ENCODE measurements at regions not wholly inside any gene's neighbourhood (a gene's known extent, or its start where the extent isn't known, plus 50 kb on each side); places are given as distances from the start of the nearest gene placed in this dataset.
A peak's percentile ranks its signal among the peaks of the same experiment; 100 is the strongest.
"Not testable (repeated sequence)": the region's sequence is repeated elsewhere in the genome, so short reads cannot be mapped to it uniquely, and the experiment has no call there.

DNA sequence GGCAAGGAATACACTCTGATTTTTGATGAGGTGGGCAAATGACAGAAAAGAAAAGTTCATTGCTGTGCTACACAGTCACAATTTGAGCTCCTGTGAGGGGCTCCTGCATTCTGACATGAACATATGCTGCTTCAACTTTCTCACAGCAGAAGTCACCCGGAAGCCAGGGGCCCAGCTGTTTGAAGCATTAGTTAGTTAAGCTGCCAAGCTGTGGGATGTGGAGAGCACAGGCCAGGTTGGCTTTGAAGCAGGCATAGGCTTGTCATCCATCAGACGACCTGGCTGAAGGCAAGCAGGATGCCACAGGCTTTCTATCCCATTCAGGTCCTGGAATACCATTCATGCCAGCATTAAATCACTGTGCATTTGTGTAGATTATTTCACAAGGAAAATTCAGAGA is 63.1 kb downstream of the MTNR1B start:
- DNase-seq = no peak

DNA sequence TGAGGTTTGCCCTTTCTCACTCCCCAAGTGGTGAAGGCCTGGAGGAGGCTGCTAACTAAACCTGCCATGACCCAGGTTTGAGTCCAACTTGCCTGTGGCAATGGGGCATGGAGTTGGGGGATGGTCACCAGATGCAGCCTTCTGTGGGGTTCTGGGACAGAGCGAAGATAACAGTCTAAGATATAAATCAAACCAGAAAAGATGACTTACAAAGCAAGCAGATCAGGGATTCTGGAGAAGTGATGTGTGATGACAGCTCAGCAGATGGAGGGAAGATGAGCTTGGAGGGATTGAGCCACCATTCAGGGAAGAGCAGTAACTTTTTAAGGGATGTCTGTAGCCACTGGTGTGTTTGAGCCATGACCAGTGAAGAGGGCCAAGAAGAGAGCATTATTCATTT is 63.6 kb downstream of the MTNR1B start:
- DNase-seq = no peak

DNA sequence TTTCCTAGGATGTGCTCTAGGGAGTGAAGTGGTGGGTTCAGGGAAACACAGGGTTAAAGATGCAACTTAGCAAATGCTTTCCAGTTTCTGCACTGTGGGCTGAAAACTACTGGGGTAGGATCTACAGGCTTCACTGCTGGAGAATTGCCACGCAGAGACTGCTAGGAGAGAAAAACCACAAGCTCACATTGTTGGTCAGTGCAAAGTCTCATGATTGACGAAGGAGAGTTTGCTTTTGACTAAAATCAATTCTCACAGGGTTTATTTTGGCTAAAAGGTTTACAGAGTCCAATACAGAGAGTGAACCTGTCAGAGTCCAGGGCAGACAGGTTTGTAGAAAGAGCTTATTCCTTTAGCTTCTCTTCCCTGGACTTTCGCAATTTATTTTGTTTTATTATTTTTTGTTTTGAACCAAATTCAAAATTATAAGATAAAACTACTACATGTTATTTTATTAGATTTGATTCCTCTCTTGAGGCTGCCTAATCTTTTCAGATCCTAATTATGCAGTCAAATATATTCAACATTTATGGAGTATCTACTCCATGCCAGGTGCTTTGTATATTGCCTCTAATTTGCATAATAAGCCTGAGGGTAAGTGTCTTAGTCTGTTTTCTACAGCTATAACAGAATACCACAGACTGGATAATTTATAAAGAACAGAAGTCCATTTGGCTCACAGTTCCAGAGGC is 64.7 kb downstream of the MTNR1B start:
- DNase-seq = no peak

DNA sequence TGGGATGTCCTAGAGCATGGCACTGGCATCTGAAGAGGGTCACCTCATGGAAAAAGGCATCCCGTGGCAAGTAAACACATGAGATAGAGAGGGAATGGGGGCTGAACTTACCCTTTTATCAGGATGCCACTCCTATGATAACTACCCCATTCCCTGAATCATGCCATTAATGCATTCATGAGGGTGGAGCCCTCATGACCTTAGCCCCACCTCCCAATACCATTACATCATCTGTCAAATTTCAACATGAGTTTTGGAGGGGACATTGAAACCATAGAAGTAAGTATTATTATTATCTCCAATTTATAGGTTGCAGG is 65.2 kb downstream of the MTNR1B start:
- no peak for DNase-seq

DNA sequence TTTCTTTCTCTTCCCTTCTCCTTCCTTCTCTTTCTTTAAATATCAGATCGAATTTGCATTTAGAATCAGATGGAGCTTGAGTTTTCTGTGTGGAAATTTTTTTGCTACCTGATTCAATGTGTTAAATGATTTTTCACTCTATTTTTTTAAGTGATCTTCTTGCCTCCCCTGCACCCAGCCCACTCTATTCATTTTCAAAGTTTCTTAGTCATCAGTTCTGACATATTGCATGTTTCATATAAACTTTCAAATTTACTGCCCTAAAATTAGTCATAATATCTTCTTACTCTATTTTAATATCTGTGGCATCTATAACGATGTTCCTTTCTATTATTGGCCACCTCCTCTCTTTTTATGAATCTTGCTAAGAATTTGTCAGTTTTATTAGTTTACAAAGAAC is 69.1 kb downstream of the MTNR1B start:
- DNase-seq = no peak

DNA sequence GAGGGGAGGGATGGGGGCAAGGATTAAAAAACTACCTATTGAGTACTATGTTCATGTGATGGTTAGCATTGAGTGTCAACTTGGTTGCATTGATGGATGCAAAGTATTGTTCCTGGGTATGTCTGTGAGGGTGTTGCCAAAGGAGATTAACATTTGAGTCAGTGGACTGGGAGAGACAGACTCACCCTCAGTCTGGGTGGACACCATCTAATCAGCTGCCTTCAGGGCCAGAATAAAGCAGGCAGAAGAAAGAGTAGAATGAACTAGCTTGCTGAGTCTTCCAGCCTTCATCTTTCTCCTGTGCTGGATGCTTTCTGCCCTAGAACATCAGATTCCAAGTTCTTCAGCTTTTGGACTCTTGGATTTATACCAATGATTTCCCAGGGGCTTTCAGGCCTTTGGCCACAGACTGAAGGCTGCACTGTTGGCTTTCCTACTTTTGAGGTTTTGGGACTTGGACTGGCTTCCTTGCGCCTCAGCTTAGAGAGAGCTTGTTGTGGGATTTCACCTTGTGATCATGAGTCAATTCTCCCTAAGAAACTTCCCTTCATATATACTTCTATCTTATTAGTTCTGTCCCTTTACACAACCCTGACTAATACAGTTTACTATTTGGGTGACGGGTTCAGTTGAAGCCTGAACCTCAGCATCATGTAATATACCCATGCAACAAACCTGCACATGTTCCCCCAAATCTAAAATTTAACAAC is 70.2 kb downstream of the MTNR1B start:
- no peak for DNase-seq

DNA sequence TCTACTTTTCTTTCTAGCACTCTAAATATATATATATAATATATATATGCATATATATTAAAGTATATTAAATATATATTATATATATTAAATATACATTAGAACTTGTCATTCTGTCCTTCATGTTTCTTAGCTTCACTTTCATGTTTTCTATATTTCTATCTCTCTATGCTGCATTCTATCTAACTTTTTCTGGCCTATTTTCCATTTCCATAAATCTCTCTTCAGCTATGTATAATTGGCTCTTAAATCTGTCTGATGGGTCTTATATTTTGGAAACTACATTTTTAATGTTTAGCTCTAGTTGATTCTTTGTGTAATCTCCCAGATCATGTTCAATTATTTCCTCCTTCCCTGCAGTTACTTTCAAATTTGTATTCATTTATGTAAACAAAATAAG is 72.2 kb downstream of the MTNR1B start:
- no peak for DNase-seq

DNA sequence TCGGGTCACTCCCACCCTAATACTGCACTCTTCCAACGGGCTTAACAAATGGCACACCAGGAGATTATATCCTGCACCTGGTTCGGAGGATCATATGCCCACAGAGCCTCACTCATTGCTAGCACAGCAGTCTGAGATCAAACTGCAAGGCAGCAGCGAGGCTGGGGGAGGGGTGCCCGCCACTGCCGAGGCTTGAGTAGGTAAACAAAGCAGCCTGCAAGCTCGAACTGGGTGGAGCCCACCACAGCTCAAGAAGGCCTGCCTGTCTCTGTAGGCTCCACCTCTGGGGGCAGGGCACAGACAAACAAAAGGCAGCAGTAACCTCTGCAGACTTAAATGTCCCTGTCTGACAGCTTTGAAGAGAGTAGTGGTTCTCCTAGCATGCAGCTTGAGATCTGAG is 73.7 kb downstream of the MTNR1B start:
- DNase-seq = not testable (repeated sequence)

DNA sequence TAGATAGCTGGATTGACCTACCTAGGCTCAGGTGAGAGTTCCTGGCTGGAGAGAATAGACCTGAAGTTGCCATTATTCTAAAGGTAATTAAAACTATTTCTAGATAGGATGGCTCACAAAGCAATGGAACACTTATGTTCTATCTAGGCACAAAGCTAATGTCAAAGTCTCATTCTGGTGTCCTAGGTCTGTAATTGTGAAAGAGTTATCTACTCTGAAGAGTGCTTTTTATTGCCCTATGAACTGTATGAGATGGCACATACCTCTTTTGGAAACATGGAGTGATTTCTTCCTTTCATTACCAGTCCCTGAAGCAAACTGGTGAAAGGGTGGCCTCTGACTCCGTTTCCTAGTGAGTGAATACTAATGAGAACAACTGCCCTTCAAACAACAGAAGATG is 80.3 kb downstream of the MTNR1B start:
- no peak for DNase-seq

DNA sequence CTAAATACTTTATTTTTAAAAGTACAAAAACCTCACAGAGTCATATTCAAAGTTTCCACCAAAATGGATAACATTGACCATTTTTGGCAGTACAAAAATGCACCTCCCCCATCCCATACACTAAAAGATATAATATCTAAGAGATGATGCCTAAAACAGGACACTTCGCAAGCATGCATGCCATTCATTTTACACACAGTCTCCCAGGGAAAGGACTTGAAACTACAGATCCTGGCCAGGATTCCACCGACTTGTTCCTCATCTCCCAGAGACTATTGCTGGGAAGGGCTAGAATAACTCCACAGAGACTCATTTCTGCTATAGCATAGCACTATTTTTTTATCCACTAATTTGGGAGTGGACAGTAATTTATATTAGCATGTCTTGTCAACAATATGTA is 81.7 kb downstream of the MTNR1B start:
- DNase-seq = no peak

DNA sequence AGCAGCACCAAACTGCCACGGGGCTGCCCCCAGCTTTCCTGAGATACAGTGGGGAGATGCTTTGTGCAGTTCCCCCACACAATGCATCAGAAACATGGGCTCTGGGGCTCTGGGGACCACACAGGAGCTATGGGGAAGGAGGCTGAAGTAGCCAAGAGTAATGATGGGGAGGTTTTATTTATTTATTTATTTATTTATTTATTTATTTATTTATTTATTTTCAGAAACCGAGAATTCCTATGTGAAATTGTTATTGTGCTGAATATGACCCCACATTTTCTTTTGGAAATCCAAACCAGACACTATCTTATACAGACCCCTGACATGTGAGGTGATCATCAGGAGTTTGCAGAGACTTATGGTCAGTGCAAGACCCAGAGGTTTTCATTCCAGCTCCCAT is 84.4 kb downstream of the MTNR1B start:
- no peak for DNase-seq

DNA sequence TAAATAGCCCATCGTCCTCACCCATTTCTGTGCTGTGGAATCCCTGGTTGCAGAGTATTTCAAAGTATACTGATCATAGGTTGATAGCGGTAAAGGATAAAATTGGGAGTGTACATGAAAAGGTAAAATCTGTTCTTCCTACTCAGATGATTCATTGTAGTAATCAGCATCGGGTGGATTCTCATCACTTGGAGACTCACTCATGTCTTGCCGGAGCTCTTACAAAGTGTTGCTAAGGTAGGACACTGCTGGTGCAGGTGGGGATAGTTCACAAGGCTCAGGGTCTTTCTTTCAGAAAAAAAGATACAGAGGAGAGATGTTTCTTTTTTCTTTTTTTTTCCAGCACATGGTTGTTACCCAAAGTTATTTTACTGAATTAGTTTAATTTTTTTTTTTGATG is 84.8 kb downstream of the MTNR1B start:
- no peak for DNase-seq

DNA sequence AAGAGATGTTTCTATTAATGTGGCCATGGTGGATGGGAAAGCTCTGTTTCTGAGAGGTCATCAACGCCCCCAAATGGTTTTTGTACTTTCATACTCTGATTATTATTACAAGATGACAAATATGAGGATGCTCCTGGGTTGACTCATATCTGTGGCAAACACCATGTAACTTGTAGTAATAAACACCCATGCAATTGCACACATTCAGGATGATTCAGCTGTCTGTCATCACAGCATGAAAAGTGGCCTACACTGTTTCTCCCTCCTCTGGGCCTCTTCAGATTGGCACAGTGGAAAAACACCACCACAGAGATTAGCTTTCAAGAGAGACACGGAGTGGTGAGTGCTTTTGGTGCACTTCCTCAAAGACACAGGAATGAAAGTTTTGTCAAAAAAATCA is 85.4 kb downstream of the MTNR1B start:
- no peak for DNase-seq

DNA sequence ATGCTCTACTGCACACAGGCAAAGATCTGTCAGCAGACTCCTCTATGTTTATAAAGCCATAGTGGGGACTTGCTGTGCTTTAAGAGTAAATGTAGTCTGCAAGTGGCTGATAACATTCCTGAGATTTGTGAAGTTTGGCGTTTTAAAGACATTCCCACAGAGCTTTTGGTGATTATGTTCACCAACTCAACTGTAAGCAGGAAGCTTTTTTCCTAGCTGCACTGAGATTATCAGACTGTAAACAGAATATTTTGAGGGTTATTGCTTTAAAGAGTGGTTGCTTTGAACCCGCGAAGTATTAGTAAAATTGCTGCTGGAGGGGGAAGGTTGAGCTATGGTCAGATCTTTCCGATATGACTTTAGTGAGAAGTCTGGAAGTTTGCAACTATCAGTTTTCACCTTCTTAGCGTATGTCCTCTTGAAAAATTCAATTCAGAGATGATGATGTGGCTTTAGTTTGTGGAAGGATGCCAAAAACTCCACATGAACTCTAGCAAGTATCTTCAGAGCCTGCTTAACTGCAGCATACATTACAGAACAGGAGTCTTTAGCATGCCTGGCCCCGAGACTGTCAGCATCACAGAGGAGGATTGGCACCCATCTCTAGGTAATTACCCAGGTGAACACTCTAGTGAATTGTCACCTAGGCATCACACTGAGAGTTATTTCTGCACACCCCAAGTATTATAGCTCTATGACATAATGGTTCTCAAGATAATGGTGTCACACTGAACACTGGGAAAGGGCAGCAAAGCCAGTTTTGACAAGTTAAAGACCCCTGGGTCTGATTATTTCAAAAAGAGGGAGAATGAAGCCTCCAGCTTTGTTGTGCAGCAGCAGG is 89.9 kb downstream of the MTNR1B start:
- DNase-seq = peak; percentile 33

DNA sequence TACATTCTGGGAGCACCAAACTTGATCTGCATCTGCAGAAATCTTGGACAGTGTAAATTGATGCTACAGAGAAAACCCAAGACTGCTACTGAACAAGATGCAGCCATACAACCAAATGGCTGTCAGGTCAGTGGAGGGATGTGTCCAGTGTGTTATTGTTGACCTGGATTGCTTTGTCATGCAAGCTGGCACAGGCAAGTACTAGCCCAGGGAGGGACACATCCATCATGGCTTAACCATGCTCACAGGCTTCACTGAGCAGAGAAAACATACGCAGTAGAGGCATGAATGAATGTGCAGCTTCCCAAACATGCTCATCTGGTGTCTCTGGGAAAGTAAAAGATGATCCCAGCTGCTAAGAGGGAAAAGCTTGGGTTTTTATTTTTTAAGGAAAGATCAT is 93.6 kb downstream of the MTNR1B start:
- DNase-seq = no peak

DNA sequence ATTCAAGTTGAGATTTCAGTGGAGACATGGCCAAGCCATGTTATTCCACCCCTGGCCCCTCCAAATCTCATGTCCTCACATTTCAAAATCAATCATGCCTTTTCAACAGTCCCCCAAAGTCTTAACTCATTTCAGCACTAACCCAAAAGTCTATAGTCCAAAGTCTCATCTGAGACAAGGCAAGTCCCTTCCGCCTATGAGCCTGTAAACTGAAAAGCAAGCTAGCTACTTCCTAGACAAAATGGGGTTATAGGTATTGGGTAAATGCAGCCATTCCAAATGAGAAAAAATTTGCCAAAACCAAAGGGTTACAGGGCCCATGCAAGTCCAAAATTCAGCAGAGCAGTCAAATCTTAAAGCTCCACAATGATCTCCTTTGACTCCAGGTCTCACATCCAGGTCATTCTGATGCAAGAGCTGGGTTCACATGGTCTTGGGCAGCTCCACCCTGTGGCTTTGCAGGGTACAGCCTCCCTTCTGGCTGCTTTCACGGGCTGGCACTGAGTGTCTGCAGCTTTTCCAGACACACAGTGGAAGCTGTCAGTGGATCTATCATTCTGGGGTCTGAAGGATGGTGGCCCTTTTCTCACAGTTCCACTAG is 95.7 kb downstream of the MTNR1B start:
- DNase-seq = not testable (repeated sequence)

DNA sequence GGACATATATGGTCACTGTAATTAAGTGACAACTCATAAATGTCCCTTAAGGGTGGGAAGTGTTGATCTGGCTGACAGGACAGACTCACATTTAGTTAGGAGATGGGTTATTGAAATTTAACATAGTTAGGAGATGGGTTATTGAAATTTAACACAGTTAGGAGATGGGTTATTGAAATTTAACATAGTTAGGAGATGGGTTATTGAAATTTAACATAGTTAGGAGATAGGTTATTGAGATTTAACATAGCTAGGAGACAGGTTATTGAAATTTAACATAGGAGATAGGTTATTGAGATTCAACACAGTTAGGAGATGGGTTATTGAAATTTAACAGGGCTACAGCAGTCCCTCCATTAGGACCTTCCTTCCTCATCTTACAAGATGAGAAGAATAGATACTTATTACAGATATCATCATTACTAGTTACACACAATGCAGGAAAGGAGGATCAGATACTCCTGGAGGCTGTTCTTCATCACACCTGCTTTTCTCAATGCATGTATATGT is 98.5 kb downstream of the MTNR1B start:
- no peak for DNase-seq

DNA sequence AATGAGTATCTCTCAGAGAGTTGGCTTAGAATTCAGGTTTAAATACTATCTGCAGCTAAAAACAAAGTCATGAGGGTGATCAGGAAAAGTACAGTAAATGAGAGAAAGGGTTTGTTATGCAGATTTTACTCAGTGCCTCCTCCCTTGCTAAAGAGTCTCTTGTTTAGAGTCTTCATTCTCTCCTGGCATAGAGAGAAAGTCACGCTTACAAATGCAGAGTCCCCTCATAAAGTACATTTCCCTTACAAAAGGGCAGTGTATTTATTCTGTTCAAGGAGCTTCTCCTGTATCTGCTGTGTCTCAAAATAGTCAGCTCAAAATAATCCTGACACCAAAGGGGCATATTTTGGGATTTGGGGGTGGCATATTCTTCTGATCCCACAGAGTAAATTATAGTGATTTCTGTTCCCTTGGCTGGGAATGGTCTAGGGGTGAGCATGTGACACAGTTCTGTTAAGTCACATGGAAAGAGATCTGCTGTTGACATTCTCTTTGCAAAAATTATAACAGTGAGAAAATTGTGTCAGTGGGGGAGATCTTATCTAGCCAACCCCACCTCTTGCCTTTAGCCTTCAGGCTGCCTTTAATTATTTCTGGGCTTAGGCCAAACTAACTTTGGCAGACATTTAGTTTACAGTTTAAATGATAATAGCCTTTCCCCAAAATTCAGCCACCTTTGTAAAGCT is 102.9 kb downstream of the MTNR1B start:
- peak; percentile 74 for DNase-seq

DNA sequence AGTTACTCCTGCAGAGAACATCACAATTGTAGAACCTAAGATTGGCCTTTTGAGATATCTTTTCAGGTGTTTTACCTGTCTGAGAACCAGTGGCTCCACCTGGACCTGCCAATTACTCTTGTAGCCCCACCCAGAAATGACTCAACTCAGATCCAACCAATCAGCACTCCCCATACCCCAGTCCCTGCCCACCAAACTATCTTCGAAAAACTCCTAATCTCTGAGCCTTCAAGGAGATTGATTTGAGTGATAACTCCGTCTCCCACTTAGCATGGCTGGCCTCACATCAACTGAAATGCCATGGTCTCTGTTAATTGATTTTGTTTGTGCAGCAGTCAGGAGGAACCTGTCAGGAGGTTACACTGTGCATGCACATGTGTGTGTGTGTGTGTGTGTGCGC is 103.6 kb downstream of the MTNR1B start:
- DNase-seq = no peak

DNA sequence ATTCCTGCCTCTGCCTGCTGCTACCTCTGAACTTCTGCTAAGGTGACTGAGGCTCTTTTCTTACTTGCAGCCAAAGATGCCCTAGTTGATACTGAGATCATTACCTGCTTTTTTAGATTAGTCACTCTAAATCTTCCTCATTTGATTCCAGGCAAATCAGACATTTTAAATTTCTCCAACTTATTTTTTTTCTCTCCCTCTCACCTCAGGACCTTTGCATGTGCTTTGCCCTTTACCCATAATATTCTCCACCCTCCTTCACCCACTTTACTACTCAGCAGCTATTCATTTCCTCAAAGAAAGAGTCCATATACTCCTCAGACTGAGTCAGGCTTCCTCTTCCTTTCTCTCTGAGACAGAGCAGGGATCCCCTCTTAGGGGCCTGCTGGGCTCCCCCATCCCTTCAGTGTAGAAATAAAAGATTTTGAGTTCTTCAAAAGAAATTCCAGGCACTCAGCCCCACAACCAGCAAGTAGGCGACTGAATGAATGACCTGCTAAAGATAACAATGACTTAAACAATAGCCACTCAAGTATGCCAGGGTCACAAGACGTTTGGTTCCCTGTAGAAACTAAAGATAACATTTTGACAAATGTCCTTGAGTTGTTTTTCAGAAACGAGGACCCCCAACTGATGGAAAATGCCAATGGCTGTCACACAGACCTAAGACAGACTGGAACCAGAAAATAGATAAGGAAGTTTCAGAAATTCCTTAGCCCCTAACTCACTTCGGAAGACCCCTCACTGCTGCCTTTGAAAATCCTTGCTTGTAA is 104.2 kb downstream of the MTNR1B start:
- no peak for DNase-seq

DNA sequence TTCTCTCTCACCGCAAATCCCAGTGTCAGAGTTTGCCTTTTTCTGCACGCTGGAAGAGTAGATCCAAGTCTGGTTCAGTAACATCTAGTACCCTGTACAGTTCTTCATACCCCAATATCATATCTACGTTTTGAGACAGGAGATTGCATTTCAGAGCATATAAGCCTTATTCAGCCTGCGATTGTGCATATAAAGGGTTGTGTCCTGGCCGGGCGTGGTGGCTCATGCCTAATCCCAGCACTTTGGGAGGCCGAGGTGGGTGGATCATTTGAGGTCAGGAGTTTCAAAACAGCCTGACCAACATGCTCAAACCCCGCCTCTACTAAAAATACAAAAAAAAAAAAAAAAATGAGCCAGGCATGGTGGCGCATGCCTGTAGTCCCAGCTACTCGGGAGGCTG is 104.9 kb downstream of the MTNR1B start:
- DNase-seq = no peak

DNA sequence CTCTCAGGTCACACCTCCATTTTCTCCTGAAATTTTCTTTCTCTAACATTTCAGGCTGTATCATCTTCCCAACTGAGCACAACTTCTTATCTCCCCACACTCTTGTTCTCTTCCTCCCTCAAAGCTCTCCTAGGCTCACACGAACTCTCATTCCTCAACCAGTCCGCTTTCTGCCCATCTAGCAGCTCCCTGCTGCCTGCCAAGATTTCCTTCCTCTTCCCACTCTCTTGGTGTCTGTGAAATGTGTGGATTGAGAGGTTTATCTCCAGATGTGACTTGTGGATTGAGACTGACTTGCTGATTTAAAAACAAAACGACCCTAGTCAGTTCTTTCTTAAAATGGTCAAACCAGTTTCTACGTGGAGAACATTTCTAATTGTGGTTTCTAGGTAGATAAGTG is 106.3 kb downstream of the MTNR1B start:
- no peak for DNase-seq
